ACC112 (cell line): ENCODE measurements at regions not wholly inside any gene's neighbourhood (a gene's known extent, or its start where the extent isn't known, plus 50 kb on each side); places are given as distances from the start of the nearest gene placed in this dataset.
"Not testable (repeated sequence)": the region's sequence is repeated elsewhere in the genome, so short reads cannot be mapped to it uniquely, and the experiment has no call there.

Source experiments
- H2AFZ ChIP-seq: fragments of 200-600 bp; sonication (generic); one replicate; pipeline ENCODE4 v1.6.0; 2017; ENCODE audit warnings: antibody characterized with exemption, low read length; ENCODE audit not compliant: unreplicated experiment
- H3K27ac ChIP-seq: fragments of 200-600 bp; sonication (generic); 2 replicates; pipeline ENCODE4 v1.5.1; 2014; ENCODE audit warnings: low read depth, mild to moderate bottlenecking, antibody characterized with exemption, low read length, moderate library complexity
- H3K27me3 ChIP-seq: fragments of 200-600 bp; sonication (generic); 2 replicates; pipeline ENCODE4 v1.6.1; 2014; ENCODE audit warnings: mild to moderate bottlenecking, antibody characterized with exemption, low read length, moderate library complexity, mixed read lengths; ENCODE audit not compliant: insufficient read depth
- H3K36me3 ChIP-seq: fragments of 200-600 bp; sonication (generic); 2 replicates; pipeline ENCODE4 v1.6.1; 2016; ENCODE audit warnings: mild to moderate bottlenecking, antibody characterized with exemption, low read length, moderate library complexity, mixed read lengths; ENCODE audit not compliant: insufficient read depth
- H3K4me1 ChIP-seq: fragments of 200-600 bp; sonication (generic); one replicate; pipeline ENCODE4 v1.6.1; 2016; ENCODE audit warnings: low read length, mixed read lengths; ENCODE audit not compliant: insufficient read depth, unreplicated experiment, control insufficient read depth
- H3K4me3 ChIP-seq: fragments of 200-600 bp; sonication (generic); 2 replicates; pipeline ENCODE4 v1.5.1; 2014; ENCODE audit warnings: mild to moderate bottlenecking, low read depth, low read length
- H3K79me2 ChIP-seq: fragments of 200-600 bp; sonication (generic); one replicate; pipeline ENCODE4 v1.6.0; 2016; ENCODE audit warnings: low read length; ENCODE audit not compliant: control insufficient read depth, unreplicated experiment, insufficient read depth

DNA sequence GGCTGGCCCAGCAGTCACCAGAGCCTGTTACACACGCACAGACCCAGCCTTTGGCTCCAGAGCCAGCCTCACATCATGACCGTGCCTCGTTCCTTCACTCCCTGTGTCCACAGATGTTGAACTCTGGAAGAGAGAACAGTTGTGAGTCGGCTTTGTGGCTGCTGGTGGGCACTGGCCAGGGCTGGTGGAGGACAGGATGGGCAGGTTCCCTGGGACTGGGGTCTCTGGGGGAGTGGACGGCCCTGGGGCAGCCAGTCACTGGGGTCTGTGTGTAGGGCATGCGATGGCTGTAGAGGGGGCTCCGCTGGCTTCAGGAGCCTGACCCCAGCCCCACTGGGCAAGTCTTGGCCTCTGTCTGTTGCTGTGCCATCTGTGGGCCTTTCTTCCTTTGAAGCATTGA is 1070.1 kb downstream of the BRD1 start:
- no peak overlapping the region for H3K27ac ChIP-seq
- H2AFZ ChIP-seq: no peak overlapping the region
- no peaks in the 10 kb centered on the region for H3K79me2 ChIP-seq
- H3K36me3 ChIP-seq: no peaks in the 10 kb centered on the region
- H3K4me3 ChIP-seq: no peak overlapping the region
- no peaks in the 10 kb centered on the region for H3K27me3 ChIP-seq
- H3K4me1 ChIP-seq: no peaks in the 10 kb centered on the region

DNA sequence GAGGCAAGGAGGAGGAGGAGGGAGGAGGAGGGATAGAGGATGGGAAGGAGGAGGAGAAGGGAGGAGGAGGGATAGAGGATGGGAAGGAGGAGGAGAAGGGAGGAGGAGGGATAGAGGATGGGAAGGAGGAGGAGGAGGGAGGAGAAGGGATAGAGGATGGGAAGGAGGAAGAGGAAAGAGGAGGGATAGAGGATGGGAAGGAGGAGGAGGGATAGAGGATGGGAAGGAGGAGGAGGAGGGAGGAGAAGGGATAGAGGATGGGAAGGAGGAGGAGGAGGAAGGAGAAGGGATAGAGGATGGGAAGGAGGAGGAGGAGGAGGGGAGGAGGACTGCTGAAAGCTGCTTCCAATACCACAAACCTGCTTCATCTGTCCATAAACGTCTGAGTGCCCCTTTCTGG is 1070.5 kb downstream of the BRD1 start:
- H3K36me3 ChIP-seq, H3K4me1 ChIP-seq, H3K4me3 ChIP-seq, H3K79me2 ChIP-seq, H3K27me3 ChIP-seq, H3K27ac ChIP-seq, H2AFZ ChIP-seq: not testable (repeated sequence)

DNA sequence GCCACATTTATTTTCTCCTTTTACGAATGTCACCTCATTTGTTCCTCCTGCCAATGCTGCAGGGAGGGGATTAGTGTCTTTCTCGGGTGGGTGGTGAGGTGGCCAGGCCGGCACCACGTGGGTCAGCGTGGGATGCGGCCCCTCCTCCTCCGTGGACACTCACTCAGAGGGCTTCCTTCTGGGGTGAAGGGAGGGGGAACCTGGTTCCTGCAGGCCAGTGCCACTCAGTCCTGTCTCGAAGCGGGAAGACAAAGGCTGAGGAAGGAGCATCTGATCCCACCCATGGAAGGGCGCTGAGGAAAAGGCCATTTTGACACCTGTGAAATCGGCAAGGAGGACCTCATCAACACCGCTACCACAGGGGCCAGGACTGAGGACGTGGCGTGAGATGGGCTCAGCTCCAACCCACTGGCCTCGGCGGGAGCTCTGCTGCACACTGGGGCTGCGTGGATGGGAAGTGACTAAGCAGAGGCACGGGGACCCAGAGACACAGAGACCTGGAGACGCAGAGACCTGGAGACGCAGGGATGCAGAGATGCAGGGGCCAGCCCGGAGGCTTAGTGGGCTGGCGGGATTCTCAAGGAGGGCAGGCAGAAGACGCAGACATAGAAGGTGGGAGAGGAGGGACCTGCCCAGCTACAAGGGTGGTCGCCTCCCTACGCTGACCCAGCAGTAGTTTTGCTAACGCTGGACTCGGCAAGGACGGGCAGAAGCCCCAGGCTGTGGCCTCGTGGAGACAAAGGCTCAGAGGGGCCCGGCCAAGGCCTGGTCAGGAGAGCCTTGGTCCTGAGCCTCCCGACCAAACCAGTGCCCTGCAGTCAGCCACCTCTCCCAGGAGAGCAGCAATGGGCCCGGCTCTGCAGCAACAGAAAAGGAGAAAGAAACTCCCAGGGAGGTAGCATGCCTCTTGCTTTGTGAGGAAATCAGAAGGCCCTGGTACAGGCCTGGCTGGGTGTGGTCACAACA is 1071.2 kb downstream of the BRD1 start:
- no peaks in the 10 kb centered on the region for H3K36me3 ChIP-seq
- no peak overlapping the region for H3K27ac ChIP-seq
- H3K4me3 ChIP-seq: no peak overlapping the region
- no peaks in the 10 kb centered on the region for H3K27me3 ChIP-seq
- H3K4me1 ChIP-seq: no peaks in the 10 kb centered on the region
- H2AFZ ChIP-seq: no peak overlapping the region
- H3K79me2 ChIP-seq: no peaks in the 10 kb centered on the region

DNA sequence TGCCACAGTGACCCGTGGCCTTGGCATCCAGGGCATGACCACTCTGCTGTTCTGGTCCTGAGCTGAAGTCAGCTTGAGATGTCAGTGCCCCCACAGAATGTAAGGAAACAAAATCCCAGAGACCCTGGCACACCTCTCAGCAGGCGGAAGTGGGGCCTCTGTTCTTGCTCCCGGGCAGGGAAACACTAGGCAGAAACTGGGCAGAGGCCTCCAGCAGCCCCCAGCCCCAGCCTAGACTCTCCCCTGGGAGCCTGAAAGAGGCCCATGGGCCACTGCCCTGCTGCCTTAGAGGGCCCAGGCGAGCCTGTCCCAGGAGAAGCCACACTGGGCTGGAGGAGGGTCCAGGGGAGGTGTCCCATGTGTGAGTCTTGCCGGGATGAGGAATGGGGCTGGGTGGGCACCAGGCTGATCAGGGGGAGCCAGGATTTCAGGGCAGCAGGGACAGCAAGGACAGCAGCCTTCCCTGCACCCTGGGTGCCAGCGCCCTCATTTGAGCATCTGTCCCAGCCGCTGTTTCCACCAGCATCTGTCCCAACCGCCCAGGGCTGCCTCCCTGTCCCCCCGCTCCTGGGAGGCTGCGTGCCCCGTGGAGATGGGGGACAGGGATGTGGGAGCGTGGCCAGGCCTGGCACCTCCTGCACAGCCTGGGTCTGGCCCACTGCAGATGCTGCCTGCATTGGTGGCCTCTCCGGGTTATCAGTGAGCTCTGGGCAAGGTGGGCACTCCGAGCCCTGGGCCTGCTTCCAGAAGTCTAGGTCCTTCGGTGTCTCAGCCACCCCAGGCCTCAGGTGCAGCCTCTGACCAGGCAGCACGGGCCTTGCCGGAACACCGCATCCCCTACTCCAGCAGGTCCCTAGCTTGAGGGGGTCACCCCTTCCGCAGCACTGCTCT is 1072.4 kb downstream of the BRD1 start:
- Histone ChIP-seq H3K4me3 (no peak overlapping the region), H3K79me2 (no peaks in the 10 kb centered on the region), H3K36me3 (no peaks in the 10 kb centered on the region), H3K4me1 (no peaks in the 10 kb centered on the region), H2AFZ (no peak overlapping the region), H3K27ac (no peak overlapping the region), H3K27me3 (no peaks in the 10 kb centered on the region)

DNA sequence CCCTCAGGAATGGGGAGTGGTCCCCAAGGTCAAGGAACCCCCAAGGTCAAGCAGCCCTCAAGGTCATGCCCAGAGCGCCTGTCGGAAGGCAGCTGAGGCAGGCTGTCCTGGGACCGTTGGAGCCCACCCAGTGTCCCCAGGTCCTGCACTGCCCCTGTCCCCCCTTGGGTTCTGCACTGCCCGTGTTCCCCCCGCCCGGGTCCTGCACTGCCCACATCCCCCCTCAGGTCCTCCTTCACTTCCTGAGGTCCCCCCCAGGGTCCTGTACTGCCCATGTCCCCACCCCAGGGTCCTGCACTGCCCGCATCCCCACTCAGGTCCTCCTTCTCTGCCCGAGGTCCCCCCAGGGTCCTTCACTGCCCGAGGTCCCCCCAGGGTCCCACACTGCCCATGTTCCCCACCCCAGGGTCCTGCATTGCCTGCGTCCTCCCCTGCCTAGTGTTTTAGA is 1073.0 kb downstream of the BRD1 start:
- no peak overlapping the region for H3K27ac ChIP-seq
- H3K27me3 ChIP-seq: no peaks in the 10 kb centered on the region
- H3K4me1 ChIP-seq: no peaks in the 10 kb centered on the region
- no peaks in the 10 kb centered on the region for H3K36me3 ChIP-seq
- no peak overlapping the region for H3K4me3 ChIP-seq
- no peak overlapping the region for H2AFZ ChIP-seq
- no peaks in the 10 kb centered on the region for H3K79me2 ChIP-seq

DNA sequence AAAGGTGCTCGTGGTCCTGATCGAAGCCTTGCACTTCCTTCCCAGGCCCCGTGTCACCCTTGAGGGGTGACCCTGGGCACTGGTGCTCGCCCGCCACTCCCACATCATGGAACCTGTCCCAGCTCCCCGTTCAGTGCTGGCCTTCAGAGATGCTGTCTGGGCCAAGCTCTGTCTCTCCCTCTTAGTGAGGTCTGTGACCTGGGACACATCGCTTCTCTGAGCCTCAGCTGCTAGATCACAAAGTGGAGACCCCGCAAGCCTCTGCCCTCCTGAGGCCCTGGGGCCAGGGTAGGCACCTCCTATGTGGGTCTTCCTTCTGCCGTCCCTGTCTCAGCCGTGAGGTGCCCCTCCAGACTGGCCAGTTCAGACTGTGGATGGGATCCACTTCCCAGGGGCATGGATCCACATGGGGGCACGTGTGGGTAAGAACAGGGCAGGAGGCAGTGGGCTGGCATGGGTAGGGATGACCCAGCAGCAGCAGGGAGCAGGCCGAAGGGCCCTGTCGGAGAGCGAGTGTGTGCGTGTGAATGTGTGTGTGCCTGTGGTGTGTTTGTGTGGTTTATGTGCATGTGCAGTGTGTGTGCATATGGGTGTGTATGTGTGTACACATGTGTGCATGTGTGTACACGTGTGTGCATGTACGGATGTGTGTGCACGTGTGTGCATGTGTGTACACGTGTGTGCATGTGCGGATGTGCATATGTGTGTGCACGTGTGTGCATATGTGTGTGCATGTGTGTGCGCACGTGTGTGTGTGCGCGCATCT is 1073.7 kb downstream of the BRD1 start:
- Histone ChIP-seq H3K27ac (no peak overlapping the region), H3K27me3 (no peaks in the 10 kb centered on the region), H3K36me3 (no peaks in the 10 kb centered on the region), H3K79me2 (no peaks in the 10 kb centered on the region), H3K4me3 (no peak overlapping the region), H2AFZ (no peak overlapping the region), H3K4me1 (no peaks in the 10 kb centered on the region)

DNA sequence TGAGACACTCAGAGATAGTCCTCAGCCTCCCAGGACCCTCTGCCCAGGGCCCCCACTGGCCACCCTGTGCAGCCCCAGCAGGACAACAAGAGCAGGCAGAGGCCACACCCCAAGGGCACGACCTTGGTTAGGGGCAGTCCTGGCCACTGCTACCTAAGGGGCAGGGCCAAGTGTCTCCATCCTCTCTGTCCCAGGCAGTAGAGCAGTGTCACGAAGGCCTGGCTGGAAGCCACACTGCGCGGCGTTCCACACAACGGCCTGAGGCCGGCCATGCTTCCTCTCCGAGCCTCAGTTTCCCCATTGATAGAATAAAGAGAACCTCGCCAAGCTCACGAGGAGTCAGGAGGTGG is 1074.3 kb downstream of the BRD1 start:
- Histone ChIP-seq H3K27ac (no peak overlapping the region), H3K36me3 (no peaks in the 10 kb centered on the region), H3K4me3 (no peak overlapping the region), H3K4me1 (no peaks in the 10 kb centered on the region), H3K79me2 (no peaks in the 10 kb centered on the region), H3K27me3 (no peaks in the 10 kb centered on the region), H2AFZ (no peak overlapping the region)

DNA sequence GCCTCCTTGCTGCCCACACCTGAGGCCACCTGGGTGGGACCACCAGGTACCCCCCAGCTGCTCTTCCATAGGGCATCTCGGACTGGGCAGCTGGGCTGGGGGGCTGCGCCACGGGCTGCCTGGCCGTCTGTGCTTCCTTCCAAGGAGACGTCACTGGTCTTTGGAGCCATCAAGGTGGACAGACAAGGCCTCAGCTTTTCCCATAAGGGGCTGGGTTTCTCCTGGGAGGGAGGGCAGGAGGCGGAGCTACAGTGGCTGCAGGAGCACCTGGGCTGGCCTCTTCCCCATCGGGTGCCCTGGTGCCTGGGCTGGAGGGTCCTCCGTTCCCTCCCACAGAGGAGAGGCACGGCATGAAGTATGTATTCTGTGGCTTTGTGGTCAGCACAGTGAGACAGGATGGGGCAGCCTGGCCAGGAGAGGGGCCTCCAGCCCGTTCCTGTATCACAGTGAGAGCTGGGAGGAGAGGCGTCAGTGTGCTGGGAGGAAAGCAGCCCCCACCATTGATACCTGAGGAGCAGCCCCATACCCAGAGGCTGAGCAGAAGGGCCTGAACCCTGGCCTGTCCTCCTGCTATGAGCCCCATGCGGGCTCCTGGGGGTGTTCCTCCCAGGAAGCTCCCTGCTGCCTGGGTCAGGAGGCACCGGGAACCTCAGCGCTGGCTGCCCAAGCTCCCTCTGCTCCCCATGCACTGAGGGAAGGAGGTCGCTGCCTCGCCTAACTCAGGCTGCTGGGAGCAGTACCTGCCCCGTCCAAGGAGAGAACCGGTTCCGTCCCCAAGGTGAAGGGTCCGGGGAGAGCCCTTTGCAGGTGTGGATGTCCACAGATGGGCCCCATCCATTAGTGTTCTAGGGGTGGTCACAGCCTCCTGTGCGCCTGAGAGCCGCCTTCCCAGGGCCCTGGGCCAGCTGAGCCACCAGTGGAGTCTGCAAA is 1075.0 kb downstream of the BRD1 start:
- Histone ChIP-seq H3K27me3 (no peaks in the 10 kb centered on the region), H3K4me1 (no peaks in the 10 kb centered on the region), H3K27ac (no peak overlapping the region), H3K79me2 (no peaks in the 10 kb centered on the region), H3K4me3 (no peak overlapping the region), H3K36me3 (no peaks in the 10 kb centered on the region), H2AFZ (no peak overlapping the region)

DNA sequence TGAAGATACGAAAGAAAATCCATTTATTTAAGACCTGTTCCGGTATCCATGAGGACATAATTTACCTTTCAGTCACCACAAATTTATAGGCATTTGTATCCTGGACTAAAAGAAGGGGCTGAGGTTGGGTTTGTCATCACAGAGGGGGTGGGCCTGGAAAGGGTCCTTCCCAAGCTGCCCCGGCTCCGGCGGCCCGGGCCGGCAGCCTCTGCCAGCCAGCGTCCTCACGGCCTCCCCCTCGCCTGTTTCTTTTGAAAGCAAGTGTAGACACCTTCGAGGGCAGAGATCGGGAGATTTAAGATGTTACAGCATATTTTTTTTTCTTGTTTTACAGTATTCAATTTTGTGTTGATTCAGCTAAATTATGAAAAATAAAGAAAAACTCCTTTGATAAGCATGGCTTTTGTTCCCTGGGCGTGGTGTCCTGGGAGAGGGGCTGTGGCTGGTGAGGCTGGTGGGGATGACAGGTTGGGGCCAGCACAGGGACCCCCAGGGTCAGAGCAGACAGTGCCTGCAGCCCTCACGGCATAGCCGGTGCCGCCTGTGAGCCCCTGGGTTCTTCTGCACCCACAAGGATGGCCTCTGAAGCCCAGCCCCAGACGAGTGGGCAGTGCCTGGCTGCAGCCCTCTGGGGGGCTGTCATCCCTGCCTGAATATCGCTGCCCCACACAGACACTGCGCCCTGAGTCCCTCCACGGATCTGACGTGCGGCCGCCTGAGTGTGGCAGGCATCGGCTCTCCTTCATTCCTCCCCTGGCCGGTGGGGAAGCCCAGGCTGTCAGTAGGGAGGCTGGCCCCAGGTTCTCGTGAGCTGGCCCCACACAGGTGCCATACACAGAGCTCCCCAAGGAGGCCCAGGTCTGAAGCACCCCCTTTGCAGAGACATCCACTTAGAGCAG is 1075.9 kb downstream of the BRD1 start:
- H3K27ac ChIP-seq: no peak overlapping the region
- no peak overlapping the region for H2AFZ ChIP-seq
- no peak overlapping the region for H3K4me3 ChIP-seq
- no peaks in the 10 kb centered on the region for H3K36me3 ChIP-seq
- H3K27me3 ChIP-seq: no peaks in the 10 kb centered on the region
- no peaks in the 10 kb centered on the region for H3K4me1 ChIP-seq
- no peaks in the 10 kb centered on the region for H3K79me2 ChIP-seq
